K562 (cell line): ENCODE measurements at regions not wholly inside any gene's neighbourhood (a gene's known extent, or its start where the extent isn't known, plus 50 kb on each side); places are given as distances from the start of the nearest gene placed in this dataset.

ENCODE experiments used
- ATAC-seq: fragments of 200-7000 bp; cut with Tn5 transposase; 3 replicates; pipeline ENCODE4 v1.9.1; 2020; ENCODE audit warnings: moderate library complexity
- BruUV-seq: library from RNA; stranded (reverse); fragments of 400-500 nt; replicated peaks from 2 replicates; lab custom pipeline; 2021; lab: Mats Ljungman, UMichigan
- CTCF ChIA-PET: fragments of 300-600 bp; formaldehyde crosslinking; extraction: SDS; loops from one replicate; lab custom pipeline; 2021; ENCODE audit warnings: low intra/inter-chr PET ratio; lab: Yijun Ruan, JAX
- POLR2A ChIA-PET: fragments of 300-600, 350-650 bp; sonication (Branson Sonifier 250); formaldehyde crosslinking; extraction: SDS; loops from one replicate; lab custom pipeline; 2021; ENCODE audit warnings: antibody characterized with exemption, inconsistent platforms; lab: Yijun Ruan, JAX
- DNase-seq, 4 experiments: peaks; one replicate each; pipeline versions ENCODE4 v3.0.0 to v3.0.0-alpha.2; 2011 to 2018; ENCODE audit warnings: low spot score in 3 of 4, mixed read lengths in 3 of 4; ENCODE audit errors: extremely low read depth in 1 of 4
- FAIRE-seq: peaks from 2 replicates; lab custom pipeline; 2011; peaks lifted over from hg19 to GRCh38; lab: Jason Lieb, UNC
- H2AFZ ChIP-seq: 2 replicates; pipeline ENCODE4 v1.6.0; 2011; ENCODE audit warnings: low read depth, low read length, control low read depth, inconsistent platforms
- H3K27ac ChIP-seq: fragments of 200-600 bp; 3 replicates; pipeline ENCODE4 v1.8.0; 2011; ENCODE audit warnings: low read depth, mild to moderate bottlenecking, control low read depth, inconsistent platforms, low read length, moderate library complexity, mixed read lengths; ENCODE audit errors: extremely low read depth
- H3K27me3 ChIP-seq, 2 experiments: fragments of 300-600 bp in 1 of 2; 2 replicates in 1 of 2; 3 replicates in 1 of 2; pipeline versions ENCODE4 v1.6.0 to v1.8.0; 2011; ENCODE audit warnings: inconsistent platforms in 2 of 2, low read length in 2 of 2, mild to moderate bottlenecking in 1 of 2, mixed read lengths in 1 of 2, moderate library complexity in 1 of 2; ENCODE audit not compliant: control insufficient read depth in 2 of 2, insufficient read depth in 2 of 2
- H3K36me3 ChIP-seq: fragments of 300-600 bp; 3 replicates; pipeline ENCODE4 v1.8.0; 2011; ENCODE audit warnings: mild to moderate bottlenecking, low read length, inconsistent platforms; ENCODE audit not compliant: control insufficient read depth, insufficient read depth
- H3K4me1 ChIP-seq, 2 experiments: fragments of 200-600 bp in 1 of 2; replicated peaks in 1 of 2; 2 replicates in 1 of 2; 3 replicates in 1 of 2; pipeline versions ENCODE4 v1.5.1 to v1.8.0; 2011; ENCODE audit warnings: inconsistent platforms in 2 of 2, low read length in 2 of 2, mild to moderate bottlenecking in 1 of 2, mixed read lengths in 1 of 2, moderate library complexity in 1 of 2; ENCODE audit not compliant: control insufficient read depth in 2 of 2, insufficient read depth in 2 of 2
- H3K4me2 ChIP-seq: 2 replicates; pipeline ENCODE4 v1.6.1; 2011; ENCODE audit warnings: low read length, control low read depth, inconsistent platforms, mixed read lengths; ENCODE audit not compliant: insufficient read depth
- H3K4me3 ChIP-seq: fragments of 200-600 bp; sonication (generic), shearing (Covaris generic); 2 replicates; pipeline ENCODE4 v1.5.1; 2016; ENCODE audit warnings: control low read depth, inconsistent platforms
- H3K79me2 ChIP-seq: fragments of 200-600 bp; 3 replicates; pipeline ENCODE4 v1.8.0; 2011; ENCODE audit warnings: low read length, inconsistent platforms; ENCODE audit not compliant: control insufficient read depth, insufficient read depth
- H3K9ac ChIP-seq, 2 experiments: 2 replicates each; pipeline versions ENCODE4 v1.6.0 to v1.6.1; 2011; ENCODE audit warnings: low read depth in 2 of 2, low read length in 2 of 2, control low read depth in 1 of 2, inconsistent platforms in 1 of 2, mild to moderate bottlenecking in 1 of 2, mixed read lengths in 1 of 2; ENCODE audit not compliant: insufficient read depth in 1 of 2
- H3K9me1 ChIP-seq: one replicate; pipeline ENCODE4 v1.6.0; 2011; ENCODE audit warnings: inconsistent platforms, mild to moderate bottlenecking, low read length, moderate library complexity; ENCODE audit not compliant: control insufficient read depth, insufficient read depth
- H3K9me3 ChIP-seq: replicated peaks from 2 replicates; pipeline ENCODE4 v1.5.1; 2011; ENCODE audit warnings: low read depth, low read length, inconsistent platforms; ENCODE audit not compliant: control insufficient read depth, insufficient read depth
- H4K20me1 ChIP-seq: replicated peaks from 2 replicates; pipeline ENCODE4 v1.6.1; 2011; ENCODE audit warnings: low read length, inconsistent platforms, mixed read lengths; ENCODE audit not compliant: control insufficient read depth, insufficient read depth
- CBX3 ChIP-seq, 2 experiments: IDR thresholded peaks; 1 replicate in 1 of 2; 2 replicates in 1 of 2; pipeline ENCODE4 v1.6.1; 2012; ENCODE audit warnings: inconsistent platforms in 2 of 2, low read length in 2 of 2, borderline replicate concordance in 1 of 2, control low read depth in 1 of 2
- NKRF ChIP-seq: fragments of 450-650 bp; IDR thresholded peaks from 2 replicates; pipeline ENCODE4 v1.6.1; 2016; ENCODE audit warnings: borderline replicate concordance
- POLR2A ChIP-seq: fragments of 450-650 bp; conservative IDR thresholded peaks from 2 replicates; pipeline ENCODE4 v1.6.1; 2016
- TCF7 ChIP-seq: sonication (generic); IDR thresholded peaks from 2 replicates; pipeline ENCODE4 v1.6.1; 2016; ENCODE audit warnings: antibody characterized with exemption, borderline replicate concordance
- ZNF280A ChIP-seq: fragments of 450-650 bp; IDR thresholded peaks from 2 replicates; pipeline ENCODE4 v1.6.1; 2018; ENCODE audit warnings: mild to moderate bottlenecking, low read depth; ENCODE audit not compliant: partially characterized antibody
- ZNF592 ChIP-seq: fragments of 450-650 bp; IDR thresholded peaks from 2 replicates; pipeline ENCODE4 v1.6.1; 2017; ENCODE audit warnings: antibody characterized with exemption, mild to moderate bottlenecking
- ZNF785 ChIP-seq: fragments of 250-450 bp; sonication (Bioruptor Pico); IDR thresholded peaks from 2 replicates; pipeline ENCODE4 v1.4.0; 2020; ENCODE audit warnings: mild to moderate bottlenecking
- WGBS: fragments of 100-300 bp; shearing (Covaris generic); methylation state at CpG from one replicate; pipeline ENCODE4 v1.1.6; 2016; ENCODE audit warnings: low coverage, mixed read lengths; ENCODE audit not compliant: insufficient coverage; ENCODE audit errors: missing lambda C conversion rate; 5-methylcytosine and 5-hydroxymethylcytosine counted together
- in situ Hi-C: fragments of 300-500 bp; cut with MboI; formaldehyde crosslinking; loops from 4 replicates; pipeline ENCODE4 v1.15.0; 2018; ENCODE audit warnings: inconsistent platforms, mixed read lengths
- intact Hi-C: fragments of 100-400 bp; cut with micrococcal nuclease; formaldehyde crosslinking; loops from 2 replicates; pipeline ENCODE4 v1.14.2; 2022

- H3K9ac ChIP-seq = no peak overlapping the region
- no peaks in the 10 kb centered on the region for H4K20me1 ChIP-seq
- H2AFZ ChIP-seq = no peak overlapping the region
- BruUV-seq = no TSS peak
- FAIRE-seq (no peak), ATAC-seq (no peak), DNase-seq (no peak)
- intact Hi-C loops (no loop called here), in situ Hi-C loops (no loop called here)
- H3K27ac ChIP-seq = no peak overlapping the region
- CTCF ChIA-PET = no interaction called here
- TF ChIP-seq NKRF (no peak), POLR2A (no peak), ZNF280A (no peak), CBX3 (IDR thresholded peaks at IDR 0.05; ENCODE audit: borderline replicate concordance in 1 of 2, low read length in 2 of 2) (no peak), ZNF592 (no peak), ZNF785 (CRISPR knock-in tag) (no peak), TCF7 (no peak)
- H3K79me2 ChIP-seq = no peaks in the 10 kb centered on the region
- H3K36me3 ChIP-seq = no peaks in the 10 kb centered on the region
- H3K4me2 ChIP-seq = no peak overlapping the region
- 0% methylated on average over 10 of the region's 10 CpGs for WGBS
- no peak overlapping the region for H3K4me3 ChIP-seq
- no peaks in the 10 kb centered on the region for H3K9me3 ChIP-seq
- H3K9me1 ChIP-seq = no peaks in the 10 kb centered on the region
- no peaks in the 10 kb centered on the region for H3K4me1 ChIP-seq
- H3K27me3 ChIP-seq = no peaks in the 10 kb centered on the region
- POLR2A ChIA-PET = no interaction called here
Measured at GRCh38 chr2:206855585-206856433, 83.5 kb upstream of the CPO start.
